ENCODE measurements at regions not wholly inside any gene's neighbourhood (a gene's known extent, or its start where the extent isn't known, plus 50 kb on each side); places are given as distances from the start of the nearest gene placed in this dataset.

- no peaks in the 10 kb centered on the region for H3K9me3 ChIP-seq
- ATAC-seq (no peak), DNase-seq (no peak)
- no peaks in the 10 kb centered on the region for H3K36me3 ChIP-seq
- no peak overlapping the region for H3K27ac ChIP-seq
- 92 to 96% methylated on average over 6 of the region's 6 CpGs for WGBS, 2 donors
- peaks cover 0 to 4% (median 0%) of the 10 kb centered on the region in 7 donors for H3K27me3 ChIP-seq
- no peaks in the 10 kb centered on the region for H3K4me1 ChIP-seq
- H3K4me3 ChIP-seq, result no peak overlapping the region
- no peak for TF ChIP-seq CTCF (IDR thresholded peaks at IDR 0.05)
- intact Hi-C loops (cut with DNase I), result no loop called here
Measured at GRCh38 chrX:9137152-9137551, 103.2 kb upstream of the FAM9B start.

GRCh38 chrX:9141496-9141895, 107.6 kb upstream of the FAM9B start:
- H3K9me3 ChIP-seq, result no peaks in the 10 kb centered on the region
- H3K36me3 ChIP-seq, result no peaks in the 10 kb centered on the region
- intact Hi-C loops (cut with DNase I), result no loop called here
- H3K4me3 ChIP-seq, result no peak overlapping the region
- no peaks in the 10 kb centered on the region for H3K4me1 ChIP-seq
- WGBS, 2 donors, result 54 to 61% methylated on average over 2 of the region's 2 CpGs
- TF ChIP-seq CTCF (IDR thresholded peaks at IDR 0.05), result no peak
- H3K27ac ChIP-seq, result no peak overlapping the region
- peaks cover 0 to 16% (median 0%) of the 10 kb centered on the region in 7 donors for H3K27me3 ChIP-seq
- ATAC-seq (no peak), DNase-seq (no peak)

- intact Hi-C loops (cut with DNase I), result no loop called here
- WGBS, 2 donors, result 56 to 57% methylated on average over 13 of the region's 13 CpGs
- no peaks in the 10 kb centered on the region for H3K36me3 ChIP-seq
Measured at GRCh38 chrX:9144701-9145241, 110.8 kb upstream of the FAM9B start.

GRCh38 chrX:9146657-9147056, 112.7 kb upstream of the FAM9B start:
- Histone ChIP-seq H3K4me1 (no peaks in the 10 kb centered on the region), H3K36me3 (no peaks in the 10 kb centered on the region), H3K9me3 (peaks cover 0 to 4% (median 0%) of the 10 kb centered on the region in 11 donors), H3K27me3 (peaks cover 0 to 39% (median 0%) of the 10 kb centered on the region in 7 donors), H3K27ac (no peak overlapping the region), H3K4me3 (no peak overlapping the region)
- DNase-seq, result no peak
- intact Hi-C loops (cut with DNase I), result no loop called here
- no peak for ATAC-seq
- 83 to 95% methylated on average over 9 of the region's 9 CpGs for WGBS, 2 donors
- TF ChIP-seq CTCF (IDR thresholded peaks at IDR 0.05), result no peak

More at GRCh38 chrX:9144701-9145241, 110.8 kb upstream of the FAM9B start:
- H3K9me3 ChIP-seq, result no peaks in the 10 kb centered on the region
- peaks cover 0 to 31% (median 0%) of the 10 kb centered on the region in 7 donors for H3K27me3 ChIP-seq
- DNase-seq (no peak), ATAC-seq (no peak)
- no peaks in the 10 kb centered on the region for H3K4me1 ChIP-seq
- H3K27ac ChIP-seq, result no peak overlapping the region
- no peak overlapping the region for H3K4me3 ChIP-seq
- TF ChIP-seq CTCF (IDR thresholded peaks at IDR 0.05), result no peak

All from heart right ventricle (tissue), 16 donors.